Endodermal cell (in vitro differentiated cells): ENCODE measurements at regions not wholly inside any gene's neighbourhood (a gene's known extent, or its start where the extent isn't known, plus 50 kb on each side); places are given as distances from the start of the nearest gene placed in this dataset.

Experiments
- DNase-seq: peaks from one replicate; pipeline ENCODE4 v3.0.0-alpha.2; 2017
- H3K27ac ChIP-seq: 2 replicates; pipeline ENCODE4 v1.5.1; 2013; ENCODE audit warnings: mild to moderate bottlenecking, low read depth, low read length, moderate library complexity
- H3K27me3 ChIP-seq: 2 replicates; pipeline ENCODE4 v1.6.1; 2013; ENCODE audit warnings: mild to moderate bottlenecking, low read length, moderate library complexity; ENCODE audit not compliant: insufficient read depth, control insufficient read depth, poor library complexity, severe bottlenecking
- H3K36me3 ChIP-seq: 2 replicates; pipeline ENCODE4 v1.7.0; 2013; ENCODE audit warnings: mild to moderate bottlenecking, low read length, moderate library complexity; ENCODE audit not compliant: control insufficient read depth, insufficient read depth
- H3K4me1 ChIP-seq: one replicate; pipeline ENCODE4 v1.7.0; 2013; ENCODE audit warnings: low read length; ENCODE audit not compliant: control insufficient read depth, insufficient read depth
- H3K4me3 ChIP-seq: 2 replicates; pipeline ENCODE4 v1.5.1; 2013; ENCODE audit warnings: mild to moderate bottlenecking, low read length, moderate library complexity
- H3K9ac ChIP-seq: 2 replicates; pipeline ENCODE4 v1.6.1; 2013; ENCODE audit warnings: mild to moderate bottlenecking, low read length, moderate library complexity; ENCODE audit not compliant: poor library complexity, severe bottlenecking; ENCODE audit errors: extremely low read depth
- H3K9me3 ChIP-seq: 2 replicates; pipeline ENCODE4 v1.6.1; 2013; ENCODE audit warnings: mild to moderate bottlenecking, low read length, moderate library complexity; ENCODE audit not compliant: control insufficient read depth
- H3K27ac Mint-ChIP-seq: 2 replicates; pipeline ENCODE4 v1.8.0; 2020; ENCODE audit warnings: mixed read lengths
- H3K27me3 Mint-ChIP-seq: 2 replicates; pipeline ENCODE4 v1.8.0; 2021; ENCODE audit warnings: mild to moderate bottlenecking, mixed read lengths; ENCODE audit not compliant: insufficient read depth
- H3K36me3 Mint-ChIP-seq: 2 replicates; pipeline ENCODE4 v1.8.0; 2020; ENCODE audit warnings: low read depth, mixed read lengths
- H3K4me1 Mint-ChIP-seq: 2 replicates; pipeline ENCODE4 v1.8.0; 2020; ENCODE audit warnings: mixed read lengths
- H3K4me3 Mint-ChIP-seq: 2 replicates; pipeline ENCODE4 v1.8.0; 2020; ENCODE audit warnings: mild to moderate bottlenecking, moderate library complexity, mixed read lengths
- H3K9me3 Mint-ChIP-seq: 2 replicates; pipeline ENCODE4 v1.8.0; 2020; ENCODE audit warnings: mild to moderate bottlenecking, mixed read lengths
- CTCF ChIP-seq: fragments of 200-600 bp; sonication (generic); conservative IDR thresholded peaks from 2 replicates; pipeline ENCODE4 v1.5.0; 2021; ENCODE audit warnings: antibody characterized with exemption, mild to moderate bottlenecking
- WGBS, 2 experiments: methylation state at CpG; one replicate each; pipeline versions ENCODE4 v1.1.5 to v1.1.7; 2013; ENCODE audit warnings: missing lambda C conversion rate in 2 of 2, mixed read lengths in 1 of 2; ENCODE audit not compliant: insufficient coverage in 1 of 2, insufficient read length in 1 of 2; 5-methylcytosine and 5-hydroxymethylcytosine counted together

- H3K27me3 ChIP-seq: no peaks in the 10 kb centered on the region
- H3K36me3 Mint-ChIP-seq: no peaks in the 10 kb centered on the region
- H3K9ac ChIP-seq: no peak overlapping the region
- no peaks in the 10 kb centered on the region for H3K36me3 ChIP-seq
- no peaks in the 10 kb centered on the region for H3K9me3 ChIP-seq
- H3K27me3 Mint-ChIP-seq: no peaks in the 10 kb centered on the region
- no peak overlapping the region for H3K4me3 Mint-ChIP-seq
- no peak overlapping the region for H3K4me3 ChIP-seq
- no peak overlapping the region for H3K27ac Mint-ChIP-seq
- WGBS, 2 experiments: 96 to 100% methylated on average over 2 to 3 of the region's 3 CpGs
- H3K9me3 Mint-ChIP-seq: no peaks in the 10 kb centered on the region
- H3K27ac ChIP-seq: no peak overlapping the region
- H3K4me1 ChIP-seq: peaks cover 2% of the 10 kb centered on the region
- peaks cover 6% of the 10 kb centered on the region for H3K4me1 Mint-ChIP-seq
- no peak for TF ChIP-seq CTCF
- no peak for DNase-seq
Measured at GRCh38 chr20:12023194-12023795, 105.6 kb downstream of the BTBD3 start.

- Histone ChIP-seq H3K4me3 (no peak overlapping the region), H3K27ac (no peak overlapping the region), H3K9me3 (no peaks in the 10 kb centered on the region), H3K27me3 (no peaks in the 10 kb centered on the region), H3K36me3 (no peaks in the 10 kb centered on the region), H3K9ac (no peak overlapping the region), H3K4me1 (peaks cover 9% of the 10 kb centered on the region)
- H3K27ac Mint-ChIP-seq: no peak overlapping the region
- DNase-seq: no peak
- no peaks in the 10 kb centered on the region for H3K9me3 Mint-ChIP-seq
- H3K36me3 Mint-ChIP-seq: no peaks in the 10 kb centered on the region
- no peak for TF ChIP-seq CTCF
- H3K27me3 Mint-ChIP-seq: no peaks in the 10 kb centered on the region
- WGBS, 2 experiments: 71 to 92% methylated on average over 3 to 6 of the region's 6 CpGs
- no peak overlapping the region for H3K4me3 Mint-ChIP-seq
- H3K4me1 Mint-ChIP-seq: peaks cover 31% of the 10 kb centered on the region
Measured at GRCh38 chr20:12028771-12029170, 111.1 kb downstream of the BTBD3 start.

- Mint-ChIP-seq H3K36me3 (no peaks in the 10 kb centered on the region), H3K27ac (no peak overlapping the region), H3K4me1 (peaks cover 31% of the 10 kb centered on the region), H3K4me3 (no peak overlapping the region), H3K9me3 (no peaks in the 10 kb centered on the region), H3K27me3 (no peaks in the 10 kb centered on the region)
- no peaks in the 10 kb centered on the region for H3K27me3 ChIP-seq
- H3K4me3 ChIP-seq: no peak overlapping the region
- no peaks in the 10 kb centered on the region for H3K9me3 ChIP-seq
- WGBS, 2 experiments: 90 to 94% methylated on average over 2 to 4 of the region's 4 CpGs
- no peak overlapping the region for H3K9ac ChIP-seq
- peaks cover 9% of the 10 kb centered on the region for H3K4me1 ChIP-seq
- H3K27ac ChIP-seq: no peak overlapping the region
- no peaks in the 10 kb centered on the region for H3K36me3 ChIP-seq
- DNase-seq: no peak
- no peak for TF ChIP-seq CTCF
Measured at GRCh38 chr20:12030470-12030869, 112.8 kb downstream of the BTBD3 start.
